ENCODE measurements at regions not wholly inside any gene's neighbourhood (a gene's known extent, or its start where the extent isn't known, plus 50 kb on each side); places are given as distances from the start of the nearest gene placed in this dataset.

- no peak for ATAC-seq
- Histone ChIP-seq H3K9me3 (no peaks in the 10 kb centered on the region), H3K4me3 (no peak overlapping the region), H3K4me1 (no peaks in the 10 kb centered on the region), H3K27ac (no peak overlapping the region), H3K36me3 (no peaks in the 10 kb centered on the region), H3K27me3 (no peaks in the 10 kb centered on the region)
- WGBS, 2 donors, result 42 to 56% methylated on average over 4 of the region's 4 CpGs
- no peak for DNase-seq
- intact Hi-C loops (cut with DNase I), result no loop called here
- TF ChIP-seq CTCF (IDR thresholded peaks at IDR 0.05), result no peak
- FAIRE-seq, result no peak
These were observed 91.0 kb downstream of the SCG2 start for GRCh38 chr2:223511168-223511567.

- DNase-seq (no peak), ATAC-seq (no peak), FAIRE-seq (no peak)
- Histone ChIP-seq H3K36me3 (no peaks in the 10 kb centered on the region), H3K9me3 (no peaks in the 10 kb centered on the region), H3K4me3 (no peak overlapping the region), H3K27ac (no peak overlapping the region), H3K4me1 (no peaks in the 10 kb centered on the region), H3K27me3 (no peaks in the 10 kb centered on the region)
- intact Hi-C loops (cut with DNase I), result no loop called here
- no peak for TF ChIP-seq CTCF (IDR thresholded peaks at IDR 0.05)
- 68 to 70% methylated on average over 4 of the region's 4 CpGs for WGBS, 2 donors
These were observed 88.2 kb downstream of the SCG2 start for GRCh38 chr2:223513771-223514455.

GRCh38 chr2:223519471-223519870 lies 82.7 kb downstream of the SCG2 start:
- Histone ChIP-seq H3K4me1 (no peaks in the 10 kb centered on the region), H3K36me3 (no peaks in the 10 kb centered on the region), H3K27me3 (no peaks in the 10 kb centered on the region), H3K9me3 (no peaks in the 10 kb centered on the region), H3K4me3 (no peak overlapping the region), H3K27ac (no peak overlapping the region)
- intact Hi-C loops (cut with DNase I), result no loop called here
- FAIRE-seq (no peak), DNase-seq (no peak), ATAC-seq (no peak)
- TF ChIP-seq CTCF (IDR thresholded peaks at IDR 0.05), result no peak

GRCh38 chr2:223522796-223523195 lies 79.4 kb downstream of the SCG2 start:
- no peak for ATAC-seq
- Histone ChIP-seq H3K4me3 (no peak overlapping the region), H3K36me3 (no peaks in the 10 kb centered on the region), H3K9me3 (no peaks in the 10 kb centered on the region), H3K4me1 (no peaks in the 10 kb centered on the region), H3K27ac (no peak overlapping the region), H3K27me3 (no peaks in the 10 kb centered on the region)
- intact Hi-C loops (cut with DNase I), result no loop called here
- WGBS, 2 donors, result 68 to 79% methylated on average over 2 of the region's 2 CpGs
- no peak for TF ChIP-seq CTCF (IDR thresholded peaks at IDR 0.05)
- DNase-seq, result no peak
- no peak for FAIRE-seq

- FAIRE-seq (no peak), ATAC-seq (no peak), DNase-seq (no peak)
- no peaks in the 10 kb centered on the region for H3K9me3 ChIP-seq
- intact Hi-C loops (cut with DNase I), result no loop called here
- no peak overlapping the region for H3K4me3 ChIP-seq
- H3K27me3 ChIP-seq, result no peaks in the 10 kb centered on the region
- H3K36me3 ChIP-seq, result no peaks in the 10 kb centered on the region
- TF ChIP-seq CTCF (IDR thresholded peaks at IDR 0.05), result no peak
- H3K4me1 ChIP-seq, result no peaks in the 10 kb centered on the region
- H3K27ac ChIP-seq, result no peak overlapping the region
- 85 to 87% methylated on average over 4 of the region's 4 CpGs for WGBS, 2 donors
These were observed 78.6 kb downstream of the SCG2 start for GRCh38 chr2:223523551-223524001.
